ENCODE measurements at regions not wholly inside any gene's neighbourhood (a gene's known extent, or its start where the extent isn't known, plus 50 kb on each side); places are given as distances from the start of the nearest gene placed in this dataset.

DNA sequence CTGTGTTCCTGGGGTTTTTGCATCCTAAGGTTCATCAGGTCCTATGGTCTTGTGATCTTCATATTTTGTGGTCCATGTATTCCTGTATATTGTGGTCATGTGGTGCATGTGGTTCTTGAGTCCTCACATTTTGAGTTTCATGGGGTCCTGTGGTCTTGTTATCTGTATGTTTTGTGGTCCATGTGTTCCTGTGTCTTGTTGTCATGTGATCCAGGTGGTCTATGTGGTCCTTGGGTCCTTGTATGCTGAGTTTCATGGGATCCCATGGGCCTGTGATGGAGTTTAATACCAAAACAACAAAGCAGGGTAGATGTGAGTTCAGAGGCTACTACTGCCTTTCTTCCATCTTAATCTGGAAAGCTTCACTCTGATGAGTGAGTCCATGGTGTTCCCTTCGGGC, 166.4 kb downstream of the TMEM18 start:
- no peak for TF ChIP-seq SMC3 (IDR thresholded peaks at IDR 0.05; ENCODE audit: low read depth, low read length)
- TF ChIP-seq TAF1 (IDR thresholded peaks at IDR 0.05; ENCODE audit: borderline replicate concordance, low read depth, low read length): no peak
- TF ChIP-seq TEAD4 (IDR thresholded peaks at IDR 0.05; ENCODE audit: borderline replicate concordance, insufficient read depth): no peak
- TF ChIP-seq TCF12 (IDR thresholded peaks at IDR 0.05): no peak
- no peak for TF ChIP-seq MEF2A (IDR thresholded peaks at IDR 0.05; ENCODE audit: borderline replicate concordance, low read depth)
- TF ChIP-seq, protein P1, sequence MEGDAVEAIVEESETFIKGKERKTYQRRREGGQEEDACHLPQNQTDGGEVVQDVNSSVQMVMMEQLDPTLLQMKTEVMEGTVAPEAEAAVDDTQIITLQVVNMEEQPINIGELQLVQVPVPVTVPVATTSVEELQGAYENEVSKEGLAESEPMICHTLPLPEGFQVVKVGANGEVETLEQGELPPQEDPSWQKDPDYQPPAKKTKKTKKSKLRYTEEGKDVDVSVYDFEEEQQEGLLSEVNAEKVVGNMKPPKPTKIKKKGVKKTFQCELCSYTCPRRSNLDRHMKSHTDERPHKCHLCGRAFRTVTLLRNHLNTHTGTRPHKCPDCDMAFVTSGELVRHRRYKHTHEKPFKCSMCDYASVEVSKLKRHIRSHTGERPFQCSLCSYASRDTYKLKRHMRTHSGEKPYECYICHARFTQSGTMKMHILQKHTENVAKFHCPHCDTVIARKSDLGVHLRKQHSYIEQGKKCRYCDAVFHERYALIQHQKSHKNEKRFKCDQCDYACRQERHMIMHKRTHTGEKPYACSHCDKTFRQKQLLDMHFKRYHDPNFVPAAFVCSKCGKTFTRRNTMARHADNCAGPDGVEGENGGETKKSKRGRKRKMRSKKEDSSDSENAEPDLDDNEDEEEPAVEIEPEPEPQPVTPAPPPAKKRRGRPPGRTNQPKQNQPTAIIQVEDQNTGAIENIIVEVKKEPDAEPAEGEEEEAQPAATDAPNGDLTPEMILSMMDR (IDR thresholded peaks at IDR 0.05): no peak
- no peak for TF ChIP-seq POLR2AphosphoS5 (IDR thresholded peaks at IDR 0.05; ENCODE audit: low read depth, low read length)
- TF ChIP-seq EZH2phosphoT487 (IDR thresholded peaks at IDR 0.05; ENCODE audit: borderline replicate concordance, low read depth): no peak
- TF ChIP-seq RAD21 (IDR thresholded peaks at IDR 0.05; ENCODE audit: low read length): no peak
